ENCODE measurements at regions not wholly inside any gene's neighbourhood (a gene's known extent, or its start where the extent isn't known, plus 50 kb on each side); places are given as distances from the start of the nearest gene placed in this dataset.

- intact Hi-C loops (cut with DNase I), result no loop called here
- DNase-seq, result no peak
Measured at GRCh38 chr2:36068086-36068485, 287.5 kb upstream of the CRIM1 start.

GRCh38 chr2:36060133-36060532 lies 295.4 kb upstream of the CRIM1 start:
- DNase-seq, result no peak
- intact Hi-C loops (cut with DNase I), result no loop called here

DNA sequence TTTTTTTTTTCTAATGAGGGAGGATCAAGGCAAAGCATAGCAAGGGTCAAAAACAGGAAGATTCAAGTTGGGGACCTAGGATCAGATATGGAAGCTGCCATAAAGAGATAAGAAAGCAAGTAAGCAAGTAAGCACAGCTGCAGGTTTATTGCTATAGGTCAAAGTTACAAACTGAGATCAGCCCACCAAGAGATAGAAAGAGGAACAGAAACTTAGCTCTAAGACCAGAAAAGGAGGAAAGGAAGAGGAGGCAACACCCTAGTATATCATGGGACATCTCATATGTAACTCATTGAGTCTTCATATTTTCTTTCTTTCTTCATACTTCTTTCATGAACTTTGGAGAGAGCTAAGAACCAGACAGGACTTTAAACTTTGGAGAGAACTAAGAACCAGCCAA lies 295.9 kb upstream of the CRIM1 start:
- intact Hi-C loops (cut with DNase I), result no loop called here
- no peak for DNase-seq

DNA sequence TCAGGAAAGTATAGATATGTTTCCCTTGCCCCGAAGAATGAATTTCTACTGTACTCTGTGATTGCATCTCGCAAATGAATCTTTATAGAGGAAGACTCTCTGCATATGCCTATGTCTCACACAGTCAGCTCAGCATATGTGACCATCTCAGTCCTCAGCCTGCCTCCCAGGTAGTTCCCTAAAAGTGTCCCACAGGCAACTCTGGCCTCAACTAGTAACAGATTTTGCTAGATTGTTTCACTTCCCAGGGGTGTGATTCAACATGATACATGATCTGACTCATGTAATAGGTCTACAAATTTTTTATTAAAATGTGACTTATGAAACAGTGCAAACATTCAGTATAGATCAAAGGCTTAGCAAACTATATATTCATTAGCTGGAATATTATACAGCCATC lies 296.6 kb upstream of the CRIM1 start:
- intact Hi-C loops (cut with DNase I), result no loop called here

GRCh38 chr2:36058076-36058475 lies 297.5 kb upstream of the CRIM1 start:
- DNase-seq, result no peak
- intact Hi-C loops (cut with DNase I), result no loop called here

More for the DNA sequence above, 296.6 kb upstream of the CRIM1 start:
- no peak for DNase-seq

GRCh38 chr2:36052819-36053218 lies 302.8 kb upstream of the CRIM1 start:
- intact Hi-C loops (cut with DNase I), result no loop called here
- DNase-seq, result no peak

DNA sequence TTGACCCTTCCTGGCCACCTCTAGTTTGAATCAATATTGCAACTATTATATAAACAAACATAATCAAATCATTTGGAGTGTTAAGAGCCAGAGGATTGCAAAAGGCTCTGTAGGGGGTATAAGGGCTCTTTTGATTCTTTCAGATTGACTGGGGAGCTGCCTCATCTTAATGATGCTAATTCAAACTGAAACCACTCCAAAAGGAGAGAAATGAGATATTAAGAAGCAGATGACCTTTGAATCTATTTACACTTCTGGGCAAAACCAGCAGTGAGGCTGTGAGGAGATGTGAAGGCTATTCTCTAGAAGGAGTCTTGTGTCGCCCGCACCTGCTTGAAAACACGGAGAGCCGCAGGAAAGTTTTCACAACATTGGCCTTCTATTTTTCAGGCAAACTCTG lies 311.2 kb upstream of the CRIM1 start:
- intact Hi-C loops (cut with DNase I), result no loop called here
- no peak for DNase-seq

- intact Hi-C loops (cut with DNase I), result no loop called here
- no peak for DNase-seq
Measured at GRCh38 chr2:36035137-36035536, 320.4 kb upstream of the CRIM1 start.

GRCh38 chr2:36032046-36032445 lies 323.5 kb upstream of the CRIM1 start:
- DNase-seq, result no peak
- intact Hi-C loops (cut with DNase I), result no loop called here

DNA sequence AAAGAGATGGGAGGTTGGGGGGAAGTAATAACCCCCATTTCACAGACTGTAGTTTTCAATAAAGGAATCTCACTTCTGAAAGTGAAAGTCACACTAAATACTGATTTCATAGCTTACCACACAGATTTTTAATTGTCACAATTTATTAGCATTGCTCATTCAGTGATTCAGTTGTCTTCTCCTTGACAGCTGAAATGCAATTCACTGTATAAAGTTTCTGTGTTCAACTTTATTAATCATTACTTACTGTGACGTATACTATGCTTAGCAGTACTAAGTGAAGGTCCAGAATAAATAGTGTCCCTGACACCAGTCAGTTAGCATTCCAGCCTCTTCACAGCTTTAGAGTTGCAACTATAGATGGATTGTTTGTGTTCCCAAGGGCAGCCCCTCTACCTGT lies 324.1 kb upstream of the CRIM1 start:
- intact Hi-C loops (cut with DNase I), result no loop called here
- DNase-seq, result no peak

DNA sequence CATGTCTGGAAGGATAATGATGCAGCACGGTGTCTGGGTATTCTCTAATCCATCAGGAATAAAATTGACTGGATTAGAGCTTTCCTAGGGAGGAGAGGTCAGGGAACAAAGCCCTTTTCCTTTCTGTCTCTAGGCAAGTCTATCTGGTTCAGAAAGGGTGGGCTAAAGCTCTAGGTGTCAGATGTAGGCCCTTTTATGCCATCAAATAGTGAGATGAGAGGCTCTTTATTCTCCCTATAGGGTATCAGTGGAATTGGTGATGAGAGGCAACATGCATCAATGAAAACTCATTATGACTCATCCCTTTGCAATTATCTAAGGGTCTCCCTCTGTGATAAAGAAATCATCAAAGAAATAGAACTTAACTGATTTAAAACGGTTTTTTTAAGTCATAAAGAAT lies 328.0 kb upstream of the CRIM1 start:
- no peak for DNase-seq
- intact Hi-C loops (cut with DNase I), result no loop called here

GRCh38 chr2:36013064-36013463 lies 342.5 kb upstream of the CRIM1 start:
- intact Hi-C loops (cut with DNase I), result no loop called here
- no peak for DNase-seq

DNA sequence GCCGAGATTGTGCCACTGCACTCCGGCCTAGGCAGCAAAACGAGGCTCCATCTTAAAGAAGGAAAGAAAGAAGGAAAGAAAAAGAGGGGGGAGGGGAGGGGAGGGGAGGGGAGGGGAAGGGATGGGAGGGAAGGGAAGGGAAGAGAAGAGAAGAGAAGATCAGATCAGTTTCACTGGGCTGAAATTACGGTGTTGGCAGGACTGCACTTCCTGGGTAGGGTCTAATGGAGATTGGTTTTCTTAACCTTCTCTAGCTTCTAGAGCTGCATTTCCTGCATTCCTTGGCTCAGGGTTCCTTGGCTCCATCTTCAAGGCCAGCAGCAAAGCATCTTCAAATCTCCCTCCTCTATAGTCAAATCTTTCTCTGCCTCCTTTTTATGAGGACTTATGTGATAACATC lies 349.1 kb upstream of the CRIM1 start:
- no peak for DNase-seq
- intact Hi-C loops (cut with DNase I), result no loop called here

DNA sequence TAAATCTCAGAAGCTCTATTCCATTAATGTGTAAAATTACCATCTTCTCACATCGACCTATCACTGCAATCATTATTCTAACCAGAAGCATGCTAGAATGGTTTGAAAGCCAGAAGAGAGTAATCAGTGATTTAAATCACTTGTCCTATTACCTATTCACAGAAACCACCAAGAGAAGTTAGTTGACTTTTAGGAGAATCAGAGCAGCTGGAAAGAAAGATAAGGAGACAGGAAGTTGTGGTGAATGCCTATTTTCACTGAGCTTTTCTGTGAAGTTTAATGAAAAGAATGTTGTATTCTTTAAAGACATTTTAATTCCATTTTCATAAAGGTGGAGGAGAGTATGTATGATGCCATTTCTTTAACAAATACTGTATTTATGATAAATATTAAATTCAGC lies 352.6 kb upstream of the CRIM1 start:
- no peak for DNase-seq
- intact Hi-C loops (cut with DNase I), result no loop called here

DNA sequence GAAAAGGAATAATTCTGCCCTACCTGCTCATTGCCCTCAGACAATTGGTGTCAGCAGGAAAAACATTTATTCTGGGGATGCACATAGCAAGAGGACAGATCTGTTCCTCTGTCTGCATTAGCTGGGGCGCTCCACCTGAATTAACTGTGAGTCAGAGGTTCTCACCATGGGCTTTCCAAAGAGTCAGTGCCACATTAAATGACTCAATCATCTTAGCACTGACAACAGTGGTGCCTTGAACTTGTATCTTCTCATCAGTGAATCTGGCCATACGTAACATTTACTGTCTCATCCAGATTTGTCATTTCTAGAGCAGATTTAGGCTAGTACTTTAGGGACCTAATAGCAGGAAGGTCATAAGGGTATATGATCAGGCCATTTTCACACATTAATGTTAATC lies 358.1 kb upstream of the CRIM1 start:
- intact Hi-C loops (cut with DNase I), result no loop called here

DNA sequence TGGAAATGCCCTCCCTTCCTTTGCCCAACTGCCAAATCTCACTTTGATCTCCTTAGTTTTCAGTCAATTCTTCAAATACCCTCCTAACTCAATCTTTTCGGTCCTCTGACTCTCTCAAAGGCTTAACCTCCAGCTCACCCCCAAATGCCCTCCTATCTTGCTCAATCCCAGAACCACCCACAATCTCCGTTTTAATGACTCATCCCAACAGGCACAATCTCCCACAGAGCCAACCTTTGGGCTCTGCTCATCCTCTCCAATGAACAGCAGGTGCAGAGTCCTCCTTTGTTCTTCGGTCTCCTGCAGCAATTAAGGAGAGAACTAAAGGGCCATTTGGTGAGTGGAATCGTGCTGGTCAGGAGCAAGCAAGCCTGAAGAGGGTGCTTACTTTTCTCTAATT lies 366.1 kb upstream of the CRIM1 start:
- DNase-seq, result no peak
- intact Hi-C loops (cut with DNase I), result no loop called here

More for the DNA sequence above, 358.1 kb upstream of the CRIM1 start:
- DNase-seq, result no peak

GRCh38 chr2:35989040-35989439 lies 366.5 kb upstream of the CRIM1 start:
- no peak for DNase-seq
- intact Hi-C loops (cut with DNase I), result no loop called here

DNA sequence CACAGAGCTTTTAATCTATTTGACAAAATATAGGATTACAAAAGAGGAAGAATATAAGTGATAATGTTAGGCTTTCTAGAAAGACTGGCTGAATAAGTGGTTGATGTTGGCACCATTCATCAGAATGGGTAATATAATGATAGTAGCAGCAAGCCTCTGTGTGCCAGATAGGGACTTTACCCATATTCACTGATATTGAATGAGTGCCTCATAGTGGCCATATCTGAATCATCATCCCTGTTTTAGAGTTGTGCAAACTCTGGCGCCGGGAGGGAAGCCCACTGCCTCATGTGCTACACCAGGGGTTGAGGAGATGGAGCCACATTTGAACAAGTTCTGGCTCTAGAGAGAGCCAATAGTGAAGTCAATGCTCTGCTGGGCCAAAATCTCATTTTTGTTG lies 368.7 kb upstream of the CRIM1 start:
- intact Hi-C loops (cut with DNase I), result no loop called here
- DNase-seq, result no peak

DNA sequence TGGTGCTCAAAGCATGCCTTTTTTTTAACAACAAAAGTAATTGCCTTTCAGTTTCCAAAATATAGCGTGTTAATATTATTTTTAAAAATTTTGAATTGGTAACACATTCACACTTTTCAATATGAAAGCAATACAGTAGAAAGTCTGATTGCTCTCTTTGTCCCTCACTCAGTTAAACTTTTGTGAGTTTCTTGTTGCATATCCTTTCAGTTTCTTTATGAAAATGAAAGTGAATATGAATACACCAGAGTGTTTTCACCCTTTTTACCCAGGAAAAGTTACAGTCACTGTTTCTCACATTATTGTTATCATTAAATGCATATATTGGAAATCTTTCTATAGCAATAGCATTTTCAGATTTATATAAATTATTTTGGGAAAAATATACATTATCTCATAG lies 377.4 kb upstream of the CRIM1 start:
- intact Hi-C loops (cut with DNase I), result loop anchor here (10.0 kb wide), 1 partner anchor 347 kb away; no protein-coding TSS in a partner anchor
- DNase-seq, result no peak

DNA sequence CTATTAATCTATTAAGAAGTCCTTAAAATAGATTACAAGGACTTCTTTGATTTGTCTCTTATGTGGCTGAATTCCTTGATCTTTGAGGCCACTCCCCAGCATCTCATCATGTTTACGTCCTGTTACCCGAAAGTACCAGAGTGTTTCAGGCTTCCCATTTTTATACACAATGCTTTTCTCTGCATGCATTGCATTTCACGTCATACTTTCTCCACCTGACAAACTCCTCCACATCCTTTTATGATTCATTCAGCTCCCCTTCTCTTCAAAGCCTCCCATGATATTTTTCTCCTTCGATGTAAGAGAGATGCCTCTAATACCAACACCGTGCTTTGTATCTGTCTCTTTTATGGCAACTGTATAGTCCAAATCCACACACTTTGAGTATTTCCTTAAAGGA lies 379.0 kb upstream of the CRIM1 start:
- DNase-seq, result no peak
- intact Hi-C loops (cut with DNase I), result loop anchor here (10.0 kb wide), 1 partner anchor 348 kb away; no protein-coding TSS in a partner anchor

DNA sequence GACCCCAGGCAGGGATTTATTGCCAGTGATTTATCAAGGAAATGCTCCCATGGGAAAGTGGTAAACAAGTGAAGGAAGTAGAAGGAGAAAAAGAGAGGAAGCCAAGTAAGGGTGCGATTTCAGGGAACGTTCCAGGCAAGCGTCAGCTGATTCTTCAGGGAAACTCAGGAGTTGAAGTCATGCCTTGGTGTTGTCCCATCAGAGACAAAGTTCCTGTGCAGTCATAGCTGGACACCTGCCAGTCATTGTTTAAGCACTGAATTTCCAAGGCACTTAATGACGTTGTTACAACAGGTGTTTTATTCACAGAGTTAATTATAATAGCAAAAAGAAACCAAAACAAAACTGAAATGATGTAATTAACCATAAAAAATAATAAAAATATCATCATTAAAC lies 381.8 kb upstream of the CRIM1 start:
- DNase-seq, result no peak
- intact Hi-C loops (cut with DNase I), result loop anchor here (10.0 kb wide), 1 partner anchor 351 kb away; no protein-coding TSS in a partner anchor

DNA sequence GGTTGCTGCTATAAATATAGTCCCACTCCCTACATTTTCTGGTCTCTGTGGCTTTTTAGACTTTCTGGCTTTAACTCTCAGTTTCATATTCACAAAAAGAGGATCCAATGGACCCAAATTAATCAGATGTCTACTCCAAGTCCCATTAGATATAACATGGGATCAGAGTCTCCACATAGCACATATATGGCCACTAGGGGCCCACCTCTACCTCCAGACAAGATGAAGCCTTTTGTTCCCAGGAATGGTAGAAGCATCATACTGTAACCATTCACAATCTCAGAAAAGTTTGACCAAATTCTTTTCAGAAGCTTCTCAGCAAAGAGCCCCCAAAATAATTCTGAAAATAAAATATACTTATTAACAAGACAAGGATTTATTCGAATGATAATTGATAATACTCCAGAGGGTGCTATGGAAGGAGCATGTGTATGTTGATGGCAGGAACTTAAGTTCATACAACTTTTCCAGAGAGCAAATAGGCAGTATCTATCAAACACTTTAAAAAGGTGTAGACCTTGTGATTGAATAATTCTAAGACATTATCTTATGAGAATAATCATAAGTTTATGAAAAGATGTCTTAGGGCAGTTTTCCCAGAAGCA lies 382.3 kb upstream of the CRIM1 start:
- intact Hi-C loops (cut with DNase I), result loop anchor here (10.0 kb wide), 1 partner anchor 352 kb away; no protein-coding TSS in a partner anchor
- DNase-seq, result peak in 1 of 10 donors; percentile 16

GRCh38 chr2:35963824-35964223 lies 391.8 kb upstream of the CRIM1 start:
- no peak for DNase-seq
- intact Hi-C loops (cut with DNase I), result no loop called here
